ENCODE measurements at regions not wholly inside any gene's neighbourhood (a gene's known extent, or its start where the extent isn't known, plus 50 kb on each side); places are given as distances from the start of the nearest gene placed in this dataset.

DNA sequence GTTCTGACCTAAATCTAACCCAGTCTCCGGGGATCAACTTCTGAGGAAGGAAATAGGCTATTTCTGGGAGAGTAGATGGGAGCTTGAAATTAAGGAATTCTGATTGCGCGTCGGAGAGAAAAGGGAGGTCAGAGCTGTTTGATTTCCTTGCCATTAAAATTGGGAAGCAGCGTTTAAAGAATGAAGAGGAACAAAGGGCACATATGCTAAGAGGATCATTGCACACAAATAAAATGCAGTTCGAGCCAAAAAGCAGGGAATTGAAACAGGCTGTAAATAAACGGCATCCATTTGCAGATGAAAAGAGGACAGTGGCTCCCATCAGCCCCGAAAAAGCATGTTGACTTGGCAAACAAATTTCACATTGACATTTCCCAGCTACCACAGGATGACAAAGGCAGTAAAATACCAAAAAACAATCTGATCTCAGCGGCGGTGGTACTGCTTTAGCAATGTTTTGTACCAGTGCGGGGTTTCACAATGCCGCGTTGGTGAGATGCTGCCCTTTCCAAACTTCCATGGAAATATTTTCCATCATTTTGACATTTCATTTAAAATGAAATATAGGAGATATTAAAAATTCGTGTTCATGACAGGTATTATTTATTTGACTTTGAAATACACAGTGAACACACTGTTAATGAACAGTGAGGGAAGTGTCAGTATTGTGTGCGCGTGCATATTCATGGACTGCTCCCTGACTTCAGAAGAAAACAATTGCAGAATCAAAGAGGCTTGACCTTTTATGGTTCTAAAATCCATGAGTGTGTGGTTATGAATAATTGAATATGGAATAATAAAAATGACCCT lies 108.8 kb downstream of the SQOR start:
- no peak overlapping the region for H3K27ac Mint-ChIP-seq
- no peak overlapping the region for H3K4me3 Mint-ChIP-seq
- H3K27me3 Mint-ChIP-seq: peaks cover 21% of the 10 kb centered on the region
- H3K36me3 Mint-ChIP-seq (ENCODE audit: low read depth): no peaks in the 10 kb centered on the region
- no peak for ATAC-seq (replicated peaks)
- no peaks in the 10 kb centered on the region for H3K4me1 Mint-ChIP-seq
- H3K9me3 Mint-ChIP-seq: no peaks in the 10 kb centered on the region

DNA sequence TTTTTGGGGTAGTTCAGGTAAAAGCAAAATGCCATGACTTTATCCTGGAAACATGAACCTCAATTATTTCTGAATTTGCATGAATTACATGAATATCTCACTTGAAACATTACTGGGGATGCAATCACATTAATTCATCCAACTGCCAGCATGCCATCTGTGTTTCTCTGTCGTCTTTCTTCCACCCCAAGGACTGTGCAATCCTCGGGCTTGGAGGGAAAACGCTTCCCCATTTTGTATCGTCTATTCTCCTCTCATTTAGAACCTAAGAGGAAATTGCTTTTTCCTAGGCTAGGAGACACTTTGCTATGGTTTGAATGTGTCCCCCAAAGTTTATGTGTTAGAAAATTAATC lies 109.4 kb downstream of the SQOR start:
- H3K4me1 Mint-ChIP-seq: no peaks in the 10 kb centered on the region
- no peak overlapping the region for H3K27ac Mint-ChIP-seq
- ATAC-seq (replicated peaks): no peak
- H3K36me3 Mint-ChIP-seq (ENCODE audit: low read depth): no peaks in the 10 kb centered on the region
- H3K9me3 Mint-ChIP-seq: no peaks in the 10 kb centered on the region
- H3K4me3 Mint-ChIP-seq: no peak overlapping the region
- H3K27me3 Mint-ChIP-seq: peaks cover 19% of the 10 kb centered on the region

- Mint-ChIP-seq H3K4me3 (no peak overlapping the region), H3K27ac (no peak overlapping the region), H3K36me3 (ENCODE audit: low read depth) (no peaks in the 10 kb centered on the region), H3K4me1 (no peaks in the 10 kb centered on the region), H3K9me3 (no peaks in the 10 kb centered on the region), H3K27me3 (peaks cover 13% of the 10 kb centered on the region)
- ATAC-seq (replicated peaks): no peak
Measured at GRCh38 chr15:45747426-45747825, 112.6 kb downstream of the SQOR start.

- H3K4me3 Mint-ChIP-seq: no peak overlapping the region
- H3K27ac Mint-ChIP-seq: no peak overlapping the region
- H3K4me1 Mint-ChIP-seq: no peaks in the 10 kb centered on the region
- no peaks in the 10 kb centered on the region for H3K9me3 Mint-ChIP-seq
- ATAC-seq (replicated peaks): no peak
- H3K27me3 Mint-ChIP-seq: peaks cover 25% of the 10 kb centered on the region
- H3K36me3 Mint-ChIP-seq (ENCODE audit: low read depth): no peaks in the 10 kb centered on the region
Measured at GRCh38 chr15:45751629-45752028, 116.8 kb downstream of the SQOR start.

DNA sequence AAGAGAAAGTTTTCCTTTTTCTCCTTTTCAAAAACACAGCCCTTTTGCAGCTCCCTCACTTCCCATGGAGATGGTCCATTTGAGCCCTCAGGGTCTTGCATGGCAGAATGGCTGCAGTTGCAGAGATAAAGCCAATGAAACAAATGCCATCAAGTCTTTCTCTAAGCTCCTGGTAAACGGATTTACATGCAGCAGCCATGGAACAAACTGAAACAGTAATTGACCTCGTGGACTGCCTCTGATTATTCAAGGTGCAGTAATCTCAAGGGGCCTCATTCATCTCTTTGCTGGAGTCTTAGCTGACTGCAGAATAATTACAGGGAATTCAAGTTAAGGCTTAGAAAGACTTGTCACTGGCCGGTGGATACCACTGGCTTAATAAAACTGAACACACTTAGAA lies 125.1 kb downstream of the SQOR start:
- Mint-ChIP-seq H3K4me1 (no peaks in the 10 kb centered on the region), H3K4me3 (no peak overlapping the region), H3K27me3 (peaks cover 57% of the 10 kb centered on the region), H3K9me3 (no peaks in the 10 kb centered on the region), H3K36me3 (ENCODE audit: low read depth) (no peaks in the 10 kb centered on the region), H3K27ac (no peak overlapping the region)
- ATAC-seq (replicated peaks): no peak

GRCh38 chr15:45762726-45763125 lies 127.9 kb downstream of the SQOR start:
- Mint-ChIP-seq H3K4me1 (no peaks in the 10 kb centered on the region), H3K36me3 (ENCODE audit: low read depth) (no peaks in the 10 kb centered on the region), H3K4me3 (no peak overlapping the region), H3K27ac (no peak overlapping the region), H3K27me3 (peaks cover 41% of the 10 kb centered on the region), H3K9me3 (no peaks in the 10 kb centered on the region)
- ATAC-seq (replicated peaks): no peak

GRCh38 chr15:45763170-45763869 lies 128.5 kb downstream of the SQOR start:
- Mint-ChIP-seq H3K36me3 (ENCODE audit: low read depth) (no peaks in the 10 kb centered on the region), H3K4me3 (no peak overlapping the region), H3K27me3 (peaks cover 41% of the 10 kb centered on the region), H3K4me1 (no peaks in the 10 kb centered on the region), H3K27ac (no peak overlapping the region), H3K9me3 (no peaks in the 10 kb centered on the region)
- ATAC-seq (replicated peaks): no peak

GRCh38 chr15:45773149-45773548 lies 138.3 kb downstream of the SQOR start:
- H3K4me3 Mint-ChIP-seq: no peak overlapping the region
- no peak for ATAC-seq (replicated peaks)

DNA sequence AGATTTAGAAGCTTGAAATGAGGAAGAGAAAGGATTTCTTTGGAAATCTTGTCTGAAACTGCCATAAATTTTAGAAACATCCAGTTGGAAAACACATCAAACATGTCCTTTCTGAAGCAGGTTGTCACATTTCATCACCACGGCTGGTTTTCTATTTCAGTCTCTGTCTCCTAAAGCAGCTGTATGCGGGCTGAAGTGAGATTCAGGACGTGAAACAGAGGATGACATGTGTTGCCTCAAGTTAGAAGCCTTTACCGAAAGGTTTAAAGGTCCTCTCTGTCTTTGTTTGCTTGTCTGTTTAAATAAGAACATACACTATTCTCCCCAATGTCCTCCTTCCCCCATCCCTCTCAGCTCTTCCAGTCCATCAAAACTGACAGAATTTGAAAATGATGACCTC lies 141.9 kb downstream of the SQOR start:
- Mint-ChIP-seq H3K27ac (no peak overlapping the region), H3K4me1 (no peaks in the 10 kb centered on the region), H3K9me3 (no peaks in the 10 kb centered on the region), H3K27me3 (peaks cover 35% of the 10 kb centered on the region), H3K36me3 (ENCODE audit: low read depth) (no peaks in the 10 kb centered on the region), H3K4me3 (no peak overlapping the region)
- no peak for ATAC-seq (replicated peaks)

More at GRCh38 chr15:45773149-45773548, 138.3 kb downstream of the SQOR start:
- Mint-ChIP-seq H3K36me3 (ENCODE audit: low read depth) (no peaks in the 10 kb centered on the region), H3K27me3 (peaks cover 20% of the 10 kb centered on the region), H3K4me1 (no peaks in the 10 kb centered on the region), H3K27ac (no peak overlapping the region), H3K9me3 (no peaks in the 10 kb centered on the region)

DNA sequence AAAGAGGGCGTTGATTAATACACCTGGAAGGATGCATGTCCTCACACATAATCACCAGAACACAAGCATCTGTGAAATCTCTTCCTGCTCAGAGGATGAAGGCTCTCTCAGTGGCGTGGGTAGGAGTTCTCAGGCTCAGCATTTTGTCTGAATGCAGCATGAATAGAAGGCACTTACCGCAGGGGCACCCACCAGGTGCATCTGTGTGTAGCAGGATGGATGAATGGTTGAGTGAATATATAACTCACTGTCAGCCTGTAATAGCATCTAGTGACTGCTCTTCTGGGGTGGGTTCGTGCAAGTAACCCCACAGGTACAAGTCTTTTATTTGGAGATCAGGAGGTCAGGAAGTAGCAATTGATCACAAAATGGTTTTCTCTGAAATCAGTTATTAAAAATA lies 143.0 kb downstream of the SQOR start:
- no peak for ATAC-seq (replicated peaks)
- no peak overlapping the region for H3K4me3 Mint-ChIP-seq
- no peaks in the 10 kb centered on the region for H3K4me1 Mint-ChIP-seq
- no peaks in the 10 kb centered on the region for H3K36me3 Mint-ChIP-seq (ENCODE audit: low read depth)
- no peaks in the 10 kb centered on the region for H3K9me3 Mint-ChIP-seq
- H3K27me3 Mint-ChIP-seq: peaks cover 45% of the 10 kb centered on the region
- H3K27ac Mint-ChIP-seq: no peak overlapping the region

- no peaks in the 10 kb centered on the region for H3K9me3 Mint-ChIP-seq
Measured at GRCh38 chr15:45780352-45780751, 145.5 kb downstream of the SQOR start.

DNA sequence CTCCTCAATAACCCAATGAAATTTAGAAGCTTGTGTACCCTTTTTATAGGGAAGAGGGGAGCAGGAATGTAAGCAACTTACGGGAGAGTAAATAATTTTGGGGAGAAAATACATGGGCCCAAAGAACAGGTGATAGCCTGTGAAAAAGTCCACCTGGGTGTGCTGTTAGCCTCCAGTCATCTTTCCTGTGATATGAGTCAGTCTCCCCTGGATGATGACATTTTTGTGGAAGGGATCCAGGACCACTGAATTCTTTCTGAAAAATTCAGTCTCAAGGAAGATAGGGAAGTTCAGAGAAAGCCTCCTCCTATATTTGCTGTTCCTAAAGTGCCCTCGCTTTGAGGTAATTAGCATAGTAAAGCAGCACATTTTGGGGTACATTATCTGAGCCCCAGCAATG lies 149.8 kb downstream of the SQOR start:
- Mint-ChIP-seq H3K9me3 (no peaks in the 10 kb centered on the region), H3K4me1 (no peaks in the 10 kb centered on the region), H3K4me3 (no peak overlapping the region), H3K27ac (no peak overlapping the region), H3K27me3 (peaks cover 37% of the 10 kb centered on the region), H3K36me3 (ENCODE audit: low read depth) (no peaks in the 10 kb centered on the region)
- no peak for ATAC-seq (replicated peaks)

More at GRCh38 chr15:45780352-45780751, 145.5 kb downstream of the SQOR start:
- H3K4me1 Mint-ChIP-seq: no peaks in the 10 kb centered on the region
- H3K4me3 Mint-ChIP-seq: no peak overlapping the region
- H3K27ac Mint-ChIP-seq: no peak overlapping the region
- peaks cover 41% of the 10 kb centered on the region for H3K27me3 Mint-ChIP-seq
- no peaks in the 10 kb centered on the region for H3K36me3 Mint-ChIP-seq (ENCODE audit: low read depth)
- ATAC-seq (replicated peaks): no peak

- H3K9me3 Mint-ChIP-seq: no peaks in the 10 kb centered on the region
- H3K36me3 Mint-ChIP-seq (ENCODE audit: low read depth): no peaks in the 10 kb centered on the region
Measured at GRCh38 chr15:45785897-45786296, 151.1 kb downstream of the SQOR start.

GRCh38 chr15:45790325-45790943 lies 155.6 kb downstream of the SQOR start:
- Mint-ChIP-seq H3K9me3 (no peaks in the 10 kb centered on the region), H3K36me3 (ENCODE audit: low read depth) (no peaks in the 10 kb centered on the region), H3K27me3 (peaks cover 46% of the 10 kb centered on the region), H3K27ac (no peak overlapping the region), H3K4me3 (no peak overlapping the region), H3K4me1 (no peaks in the 10 kb centered on the region)
- ATAC-seq (replicated peaks): peak; percentile 39

More at GRCh38 chr15:45785897-45786296, 151.1 kb downstream of the SQOR start:
- H3K4me3 Mint-ChIP-seq: no peak overlapping the region
- no peaks in the 10 kb centered on the region for H3K4me1 Mint-ChIP-seq
- peaks cover 35% of the 10 kb centered on the region for H3K27me3 Mint-ChIP-seq
- no peak for ATAC-seq (replicated peaks)
- no peak overlapping the region for H3K27ac Mint-ChIP-seq

- no peaks in the 10 kb centered on the region for H3K4me1 Mint-ChIP-seq
- H3K9me3 Mint-ChIP-seq: no peaks in the 10 kb centered on the region
- no peak overlapping the region for H3K27ac Mint-ChIP-seq
- no peaks in the 10 kb centered on the region for H3K36me3 Mint-ChIP-seq (ENCODE audit: low read depth)
- no peak for ATAC-seq (replicated peaks)
- H3K27me3 Mint-ChIP-seq: peaks cover 43% of the 10 kb centered on the region
- H3K4me3 Mint-ChIP-seq: no peak overlapping the region
Measured at GRCh38 chr15:45794304-45794703, 159.5 kb downstream of the SQOR start.
